ENCODE measurements at regions not wholly inside any gene's neighbourhood (a gene's known extent, or its start where the extent isn't known, plus 50 kb on each side); places are given as distances from the start of the nearest gene placed in this dataset.

- TF ChIP-seq CTCF (conservative IDR thresholded peaks at IDR 0.05 in 1 of 2, IDR thresholded peaks at IDR 0.05 in 1 of 2; ENCODE audit: low read depth in 1 of 2, low read length in 2 of 2): no peak
- TF ChIP-seq EZH2 (IDR thresholded peaks at IDR 0.05; ENCODE audit: low read length, missing control alignments): no peak
Observed at GRCh38 chr13:85543144-85543543, 256.1 kb downstream of the SLITRK6 start.
